ENCODE measurements at regions not wholly inside any gene's neighbourhood (a gene's known extent, or its start where the extent isn't known, plus 50 kb on each side); places are given as distances from the start of the nearest gene placed in this dataset.

- no peak overlapping the region for H2AK5ac ChIP-seq (ENCODE audit: low read depth, low read length)
- H2BK15ac ChIP-seq (ENCODE audit: low read depth, low read length): no peak overlapping the region
- CTCF ChIA-PET: interaction anchor here (0.6 kb wide), 1 partner anchor 109 kb away, joined by 6 read pairs; no protein-coding TSS in a partner anchor
- no peak overlapping the region for H3K4me3 ChIP-seq (ENCODE audit: insufficient read depth, low read depth, low read length)
- TF ChIP-seq MAZ (IDR thresholded peaks at IDR 0.05; ENCODE audit: borderline replicate concordance, low read depth, low read length): no peak
- no peak overlapping the region for H3K27ac ChIP-seq (ENCODE audit: insufficient read depth, low read length)
- H3K9me1 ChIP-seq (ENCODE audit: insufficient read depth, low read length): no peaks in the 10 kb centered on the region
- no peak overlapping the region for H4K5ac ChIP-seq (ENCODE audit: low read depth, low read length)
- no peak overlapping the region for H2BK120ac ChIP-seq (ENCODE audit: low read depth, low read length)
- H3K56ac ChIP-seq (ENCODE audit: extremely low read depth, insufficient read depth, low read length): no peak overlapping the region
- H3K4ac ChIP-seq (ENCODE audit: low read depth, low read length): no peak overlapping the region
- H3K14ac ChIP-seq (replicated peaks; ENCODE audit: low read depth, low read length): no peak overlapping the region
- H3K4me1 ChIP-seq (ENCODE audit: control insufficient read depth, insufficient read depth, low read length): no peaks in the 10 kb centered on the region
- POLR2A ChIA-PET (ENCODE audit: unreplicated experiment): no interaction called here
- H4K20me1 ChIP-seq (ENCODE audit: insufficient read depth, low read length): no peaks in the 10 kb centered on the region
- H2BK5ac ChIP-seq (ENCODE audit: low read depth, low read length, poor library complexity, severe bottlenecking): no peak overlapping the region
- H2AK9ac ChIP-seq (replicated peaks; ENCODE audit: low read depth, low read length, poor library complexity): no peak overlapping the region
- peaks cover 46% of the 10 kb centered on the region for H3K9me3 ChIP-seq (ENCODE audit: control insufficient read depth, insufficient read depth, low read length)
- DNase-seq (no peak), ATAC-seq (ENCODE audit: low read depth) (no peak)
- dilution Hi-C loops (cut with HindIII; ENCODE audit: low sequenced_read_pairs, unreplicated experiment): no loop called here
- H3K27me3 ChIP-seq (ENCODE audit: control insufficient read depth, insufficient read depth, low read length): no peaks in the 10 kb centered on the region
- no peak overlapping the region for H3K4me2 ChIP-seq (ENCODE audit: low read depth, low read length)
- H3K18ac ChIP-seq (ENCODE audit: low read depth, low read length): no peak overlapping the region
- no CpG with 5 or more reads among the region's 9 CpGs for WGBS, 2 experiments (ENCODE audit: extremely low coverage in 2 of 2, insufficient read length in 1 of 2)
- no peak overlapping the region for H3K23ac ChIP-seq (ENCODE audit: low read depth, low read length)
- BruUV-seq (replicated peaks): no TSS peak
- intact Hi-C loops (cut with micrococcal nuclease): no loop called here
- H4K91ac ChIP-seq (ENCODE audit: insufficient read depth, low read depth, low read length): no peak overlapping the region
- in situ Hi-C loops (cut with MboI; ENCODE audit: low sequenced_read_pairs): no loop called here
- no peak overlapping the region for H4K8ac ChIP-seq (ENCODE audit: low read depth in 2 of 2, low read length in 2 of 2)
- no peaks in the 10 kb centered on the region for H3K36me3 ChIP-seq (ENCODE audit: control insufficient read depth, insufficient read depth, low read length)
- H2AFZ ChIP-seq (replicated peaks; ENCODE audit: low read length, poor library complexity): no peak overlapping the region
- H2BK20ac ChIP-seq (ENCODE audit: low read depth, low read length): no peak overlapping the region
- no peaks in the 10 kb centered on the region for H3K79me1 ChIP-seq (ENCODE audit: low read depth in 1 of 2, low read length in 2 of 2)
- H3K9ac ChIP-seq (ENCODE audit: low read depth, low read length): no peak overlapping the region
These were observed 207.6 kb downstream of the BCL11B start for GRCh38 chr14:99064262-99064954.

All from IMR-90 (cell line).